GM18520 (cell line): ENCODE measurements at regions not wholly inside any gene's neighbourhood (a gene's known extent, or its start where the extent isn't known, plus 50 kb on each side); places are given as distances from the start of the nearest gene placed in this dataset.
"Not testable (repeated sequence)": the region's sequence is repeated elsewhere in the genome, so short reads cannot be mapped to it uniquely, and the experiment has no call there.

ENCODE experiments used
- ATAC-seq: cut with Tn5 transposase; IDR thresholded peaks from one replicate; pipeline ENCODE4 v1.9.1; 2021; ENCODE audit not compliant: unreplicated experiment

DNA sequence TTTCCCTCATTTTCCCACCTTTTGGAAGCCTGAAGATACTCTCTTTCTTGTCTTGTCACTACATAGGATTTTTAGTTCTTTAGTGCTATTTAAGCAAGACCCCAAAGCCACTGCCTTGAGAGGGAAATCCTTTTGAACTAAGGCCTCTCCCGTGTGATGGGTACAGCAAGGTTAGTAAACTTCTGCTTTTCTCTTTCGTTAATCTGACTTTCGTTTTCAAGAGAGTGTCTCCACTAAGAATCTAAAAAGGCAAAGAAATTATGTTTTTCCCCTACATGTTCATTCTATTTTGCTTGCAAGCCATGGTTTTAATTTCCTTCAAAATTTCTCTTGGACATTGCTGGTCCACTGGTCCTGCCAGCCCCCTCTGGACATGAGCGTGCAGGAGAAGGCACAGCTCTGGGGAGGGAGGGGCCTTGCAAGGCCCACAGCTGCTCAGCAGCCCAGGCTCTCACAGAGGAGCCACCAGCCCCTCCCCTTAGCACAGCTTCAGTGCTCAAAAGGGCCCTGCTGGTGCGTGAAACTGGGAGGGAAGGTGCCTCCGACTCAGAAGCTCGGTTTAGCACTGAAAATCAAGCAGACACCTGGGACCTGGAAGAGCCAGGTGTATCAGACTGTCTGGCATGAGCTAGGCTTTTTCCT is 210.9 kb upstream of the GALNT2 start:
- peak; percentile 83 for ATAC-seq

DNA sequence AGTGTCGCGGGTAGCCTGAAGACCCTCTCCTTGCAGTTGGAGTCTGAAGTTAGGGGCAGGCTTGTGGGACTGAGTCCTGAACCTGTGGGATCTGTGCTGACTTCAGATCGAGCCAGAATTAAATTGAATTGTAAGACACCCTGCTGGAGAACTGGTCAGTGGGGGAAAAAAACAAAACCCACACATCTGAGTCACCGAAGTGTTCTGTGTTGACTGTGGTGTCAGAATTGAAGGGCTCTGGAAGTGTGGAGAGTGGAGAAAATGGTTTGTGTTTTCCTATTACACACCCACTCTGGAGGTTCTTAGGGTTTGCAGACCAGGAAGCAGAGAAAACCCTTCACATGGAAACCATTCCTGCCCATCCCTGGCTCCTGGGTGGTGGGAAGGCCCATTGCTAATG is 209.5 kb upstream of the GALNT2 start:
- ATAC-seq = no peak

DNA sequence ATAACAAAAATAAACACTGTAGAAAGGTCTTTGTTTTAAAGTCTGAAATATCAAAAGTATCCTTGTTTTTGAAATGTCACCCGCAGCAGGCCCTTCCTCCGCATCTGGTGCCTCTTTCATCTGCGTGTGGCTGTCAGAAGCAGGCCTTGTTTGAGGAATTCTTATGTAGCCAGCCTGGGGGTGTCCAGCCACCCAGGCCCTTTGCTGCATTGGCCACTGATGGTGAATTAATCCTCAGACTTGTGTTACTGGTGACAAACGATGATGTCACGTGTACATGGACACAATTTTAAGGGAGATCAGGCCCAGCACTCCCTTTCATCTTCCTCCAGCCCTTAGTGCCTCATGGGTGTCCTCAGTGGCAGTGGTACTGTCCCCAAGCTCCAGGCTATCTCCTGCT is 208.0 kb upstream of the GALNT2 start:
- ATAC-seq = no peak

DNA sequence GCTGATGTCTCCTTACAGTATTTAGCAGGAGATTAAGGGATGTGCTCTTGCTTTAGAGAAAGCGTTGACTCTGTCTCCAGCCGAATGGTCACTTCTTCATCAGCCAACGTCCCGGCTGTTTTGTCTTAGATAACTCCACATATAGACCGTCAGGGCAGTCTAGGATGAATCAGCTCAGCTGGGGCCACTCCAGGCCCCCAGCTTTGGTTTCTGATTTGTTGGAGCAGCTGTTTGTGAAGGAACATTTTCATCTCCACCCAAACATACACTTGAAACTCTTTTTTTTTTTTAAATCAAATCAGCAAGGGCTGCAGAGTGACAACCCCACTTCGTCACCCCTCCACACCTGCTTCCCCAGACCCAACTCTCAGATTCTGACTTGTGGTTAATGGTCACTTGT is 206.1 kb upstream of the GALNT2 start:
- ATAC-seq = no peak

DNA sequence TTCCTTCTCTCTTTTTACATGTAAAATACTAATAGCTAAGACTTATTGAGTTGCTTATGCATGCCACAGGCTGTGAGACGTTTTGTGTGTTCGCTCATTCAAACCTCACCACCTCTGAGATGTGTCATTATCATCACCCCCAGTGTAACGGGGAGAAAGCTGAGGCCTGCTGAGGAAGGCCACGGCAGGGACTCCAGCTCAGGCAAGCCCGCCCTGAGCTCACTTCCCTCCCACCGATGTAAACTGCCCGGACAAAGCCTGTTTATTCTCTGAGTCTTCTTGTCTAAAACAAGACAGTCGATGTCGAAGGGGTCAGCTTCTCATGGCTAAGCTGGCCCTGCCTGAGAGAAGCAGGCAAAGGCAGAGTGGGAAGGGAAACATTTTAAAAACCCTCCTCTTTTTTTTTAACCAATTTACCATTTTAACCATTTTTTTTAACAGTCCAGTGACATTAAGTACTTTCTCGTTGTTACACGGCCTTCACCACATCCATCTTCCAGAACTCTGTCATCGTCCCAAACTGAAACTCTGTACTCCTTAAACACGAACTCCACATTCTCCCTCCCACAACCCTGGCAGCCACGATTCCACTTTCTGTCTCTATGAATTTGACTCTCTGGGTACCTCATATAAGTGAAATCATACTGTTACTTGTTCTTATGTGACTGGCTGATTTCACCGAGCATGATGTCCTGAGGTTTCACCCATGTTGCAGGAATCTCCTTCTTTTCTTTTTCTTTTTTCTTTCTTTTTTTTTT is 204.8 kb upstream of the GALNT2 start:
- ATAC-seq = no peak

DNA sequence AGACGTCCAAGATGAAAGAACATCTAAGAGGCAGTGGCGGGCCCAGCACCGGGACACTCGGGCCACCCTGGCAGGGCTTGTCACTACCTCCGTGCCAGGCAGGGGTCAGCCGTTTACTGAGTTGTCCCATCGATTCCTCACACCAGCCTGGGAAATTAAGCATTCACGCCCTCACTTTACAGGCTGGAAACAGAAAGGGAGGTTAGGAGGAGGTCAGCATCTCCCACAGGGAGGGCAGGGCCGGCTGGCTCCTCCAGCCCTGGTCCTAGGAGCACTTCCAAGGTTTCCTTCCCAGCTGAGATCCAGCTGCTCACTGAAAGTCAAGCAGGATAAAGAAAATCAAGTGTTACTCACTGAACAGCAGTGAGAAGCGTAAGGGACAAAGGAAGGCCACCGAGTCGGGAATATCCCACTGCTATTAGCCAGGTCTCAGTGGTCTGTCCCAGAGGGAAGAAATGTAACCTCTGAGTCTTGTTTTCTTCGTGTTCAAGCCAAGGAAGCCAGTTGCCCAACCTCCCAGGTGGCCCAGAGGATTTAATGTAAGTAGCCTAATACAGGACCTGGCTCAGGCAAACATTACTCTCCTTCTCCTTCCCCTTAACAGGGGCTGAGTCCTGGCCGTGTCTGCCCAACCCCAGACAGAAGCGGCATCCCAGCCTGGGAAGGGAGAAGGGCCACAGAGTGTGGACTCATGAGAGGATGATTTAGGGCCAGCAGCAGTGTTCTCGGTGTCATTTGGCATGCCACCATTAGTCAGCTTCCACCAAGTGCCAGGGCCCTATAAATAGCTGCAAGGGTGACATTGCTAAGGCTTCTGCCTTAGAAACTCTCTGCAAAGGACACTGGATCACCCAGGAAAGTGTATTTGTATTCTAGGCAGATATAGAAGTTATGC is 203.1 kb upstream of the GALNT2 start:
- no peak for ATAC-seq

DNA sequence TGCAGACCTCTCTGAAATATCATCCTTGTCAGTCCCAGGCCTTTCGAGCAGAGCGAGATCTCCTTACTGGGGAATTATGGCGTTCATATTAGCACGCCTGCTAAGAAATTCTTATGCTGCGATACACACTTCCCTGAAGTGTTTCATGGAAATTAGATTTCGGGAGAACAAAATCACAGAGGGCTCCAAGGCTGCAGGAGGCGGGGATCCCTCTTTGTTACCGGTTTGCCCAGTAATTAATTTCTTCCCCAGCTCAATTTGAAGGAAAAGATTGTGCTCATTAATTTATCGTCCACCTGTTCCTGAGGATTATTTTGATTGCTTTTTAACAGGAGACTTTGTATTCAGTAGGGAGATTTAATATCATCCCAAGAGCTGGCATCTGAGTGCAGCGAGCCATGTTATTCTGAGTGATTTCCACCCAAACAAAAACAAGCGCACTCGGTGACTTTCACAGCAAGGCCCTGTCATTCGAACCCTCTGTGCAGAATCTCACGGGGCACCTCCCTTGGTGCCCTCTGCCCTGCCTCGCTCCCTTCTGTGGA is 202.3 kb upstream of the GALNT2 start:
- no peak for ATAC-seq

DNA sequence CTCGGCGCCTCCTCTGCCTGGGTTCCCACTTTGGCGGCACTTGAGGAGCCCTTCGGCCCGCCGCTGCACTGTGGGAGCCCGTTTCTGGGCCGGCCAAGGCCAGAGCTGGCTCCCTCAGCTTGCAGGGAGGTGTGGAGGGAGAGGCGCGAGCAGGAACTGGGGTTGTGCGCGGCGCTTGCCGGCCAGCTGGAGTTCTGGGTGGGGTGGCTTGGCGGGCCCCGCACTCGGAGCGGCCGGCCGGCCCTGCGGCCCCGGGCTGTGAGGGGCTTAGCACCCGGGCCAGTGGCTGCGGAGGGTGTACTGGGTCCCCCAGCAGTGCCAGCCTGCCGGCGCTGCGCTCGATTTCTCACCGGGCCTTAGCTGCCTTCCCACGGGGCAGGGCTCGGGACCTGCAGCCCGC is 201.7 kb upstream of the GALNT2 start:
- not testable (repeated sequence) for ATAC-seq

DNA sequence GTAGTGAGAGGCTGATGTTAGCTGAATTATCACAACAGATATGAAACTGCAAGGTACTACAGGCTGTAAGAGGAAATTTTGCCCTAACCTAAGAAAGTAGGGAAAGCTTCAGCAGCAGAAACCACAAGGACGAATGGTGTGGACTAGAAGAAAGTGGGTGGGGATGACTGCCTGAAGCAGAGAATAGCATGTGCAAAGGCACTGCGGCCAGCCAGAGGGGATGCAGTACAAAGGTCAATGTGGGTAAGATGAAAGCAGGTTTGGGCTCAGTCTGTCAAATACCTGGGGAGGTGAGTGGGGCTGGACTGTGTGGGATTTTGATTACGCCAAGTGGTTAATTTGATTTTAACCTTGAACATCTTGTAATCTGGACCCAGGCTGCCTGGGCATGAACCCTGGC is 199.3 kb upstream of the GALNT2 start:
- ATAC-seq = no peak

DNA sequence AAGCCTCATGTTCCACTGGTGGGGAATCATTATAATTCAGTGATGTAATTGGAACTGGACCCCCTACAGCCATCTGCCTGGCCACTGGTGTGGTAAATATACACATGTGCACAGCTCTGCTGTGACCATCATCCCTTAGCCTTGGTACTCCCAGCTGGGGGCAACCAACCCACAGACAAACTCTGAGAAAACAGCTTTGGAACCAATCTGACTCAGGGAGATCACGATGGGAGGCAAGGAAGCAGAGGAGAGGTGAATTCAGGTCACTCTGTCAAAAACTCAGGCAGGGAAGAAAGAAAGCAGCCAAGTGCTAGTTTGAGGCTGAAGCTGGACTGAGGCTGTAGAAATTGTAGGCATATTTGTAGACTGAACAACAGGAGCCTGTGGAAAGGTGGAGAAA is 197.8 kb upstream of the GALNT2 start:
- ATAC-seq = no peak

DNA sequence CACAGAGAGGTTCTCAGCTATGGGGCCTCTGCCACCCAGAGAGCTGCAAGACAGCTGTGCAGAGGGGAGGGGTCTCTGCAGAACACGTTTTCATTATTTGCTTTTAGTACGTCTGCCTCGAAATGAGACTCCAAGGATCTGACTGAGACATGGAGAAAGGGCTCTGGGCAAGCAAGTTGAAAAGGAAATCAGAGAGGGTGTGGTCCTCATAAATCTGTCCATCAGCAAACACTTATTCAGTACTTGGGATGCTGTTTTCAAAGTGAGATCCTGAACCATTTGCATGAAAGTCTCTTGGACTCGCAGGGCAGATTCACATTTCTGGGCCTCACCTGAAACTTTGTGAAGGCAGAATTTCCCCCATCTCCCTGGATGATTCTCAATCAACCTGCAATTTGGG is 197.4 kb upstream of the GALNT2 start:
- ATAC-seq = no peak

DNA sequence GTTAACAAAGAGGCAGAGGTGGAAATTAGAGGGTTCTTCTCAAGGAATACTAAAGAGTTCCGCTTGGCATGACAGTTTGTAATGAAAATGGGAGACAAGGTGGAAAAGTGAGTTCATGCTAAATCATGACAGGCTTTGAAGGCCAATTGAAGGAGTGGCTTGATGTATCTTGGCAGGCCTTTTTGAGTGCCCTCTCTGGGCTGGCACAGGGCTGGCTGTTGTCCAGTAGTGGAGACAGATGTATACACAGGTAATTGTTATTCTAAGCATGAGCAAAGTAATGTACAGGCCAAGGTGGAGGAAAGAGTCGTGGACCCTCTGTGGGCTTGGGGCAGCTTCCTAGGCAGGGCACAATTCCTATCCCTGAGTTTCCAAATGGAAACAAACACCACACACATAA is 196.7 kb upstream of the GALNT2 start:
- ATAC-seq = no peak

DNA sequence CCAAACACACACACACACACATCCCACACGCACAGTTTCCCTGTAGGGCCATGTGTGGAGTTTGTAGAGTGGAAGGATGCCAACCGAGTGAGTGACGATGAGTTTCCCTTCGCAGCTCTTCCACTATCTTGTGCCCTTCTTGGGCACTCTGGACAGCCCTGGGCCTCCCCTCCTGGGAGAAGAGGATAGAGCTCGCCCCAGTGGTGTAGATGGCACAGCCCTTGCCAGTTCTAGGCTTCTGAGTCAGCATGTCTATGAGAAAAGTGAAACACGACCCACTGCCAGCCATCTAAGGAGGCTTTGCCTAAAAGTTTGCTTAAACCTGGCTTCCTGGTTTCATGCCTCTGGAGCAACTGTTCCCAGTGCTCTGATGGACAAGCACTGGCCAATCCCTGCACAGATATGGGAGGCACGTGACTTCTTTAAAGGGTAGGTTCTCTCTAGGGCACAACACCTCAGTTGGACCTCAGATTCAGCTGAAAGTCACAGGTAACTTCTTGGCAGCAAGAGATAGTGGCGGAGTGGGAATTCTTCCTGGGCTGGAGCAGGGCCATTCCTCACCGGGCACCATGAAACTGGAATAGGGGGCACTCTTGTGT is 195.9 kb upstream of the GALNT2 start:
- ATAC-seq = no peak

DNA sequence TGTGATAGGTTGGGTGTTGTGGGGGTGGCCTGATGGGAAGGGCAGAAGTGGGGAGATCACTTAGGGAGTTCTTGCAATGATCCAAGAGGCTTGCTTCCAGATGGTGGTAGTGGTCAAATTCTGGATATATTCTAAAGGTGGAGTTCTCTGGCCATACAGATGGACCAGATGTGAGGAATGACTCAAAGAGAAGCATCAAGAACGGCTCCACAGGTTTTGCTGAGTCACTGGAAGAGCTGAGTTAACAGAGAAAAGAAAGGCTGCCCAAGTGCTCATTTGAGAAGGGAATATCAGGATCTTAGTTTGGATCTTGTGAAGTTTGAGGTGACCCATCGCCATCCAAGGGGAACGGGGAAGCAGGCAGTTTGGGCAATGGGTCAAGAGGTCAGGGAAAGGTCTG is 192.9 kb upstream of the GALNT2 start:
- no peak for ATAC-seq

DNA sequence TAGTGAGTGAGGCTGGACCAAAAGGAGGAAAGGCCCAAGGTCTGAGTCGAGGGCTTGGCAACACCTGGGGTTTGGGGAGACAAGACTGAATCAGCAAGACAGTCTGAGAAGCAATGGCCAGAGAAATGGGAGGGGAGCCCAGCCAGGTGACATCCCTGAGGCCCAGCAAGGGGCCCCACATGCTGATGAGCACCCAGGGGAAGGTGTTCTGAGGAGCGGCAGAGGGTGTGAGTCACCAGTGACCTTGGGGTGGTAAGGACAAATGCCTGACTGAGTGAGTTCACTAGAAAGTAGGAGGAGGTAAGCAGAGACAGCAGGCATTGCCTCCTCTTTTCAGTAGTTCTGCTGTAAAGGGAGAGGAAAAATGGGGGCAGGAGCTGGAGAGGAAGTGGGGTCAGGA is 192.4 kb upstream of the GALNT2 start:
- no peak for ATAC-seq

DNA sequence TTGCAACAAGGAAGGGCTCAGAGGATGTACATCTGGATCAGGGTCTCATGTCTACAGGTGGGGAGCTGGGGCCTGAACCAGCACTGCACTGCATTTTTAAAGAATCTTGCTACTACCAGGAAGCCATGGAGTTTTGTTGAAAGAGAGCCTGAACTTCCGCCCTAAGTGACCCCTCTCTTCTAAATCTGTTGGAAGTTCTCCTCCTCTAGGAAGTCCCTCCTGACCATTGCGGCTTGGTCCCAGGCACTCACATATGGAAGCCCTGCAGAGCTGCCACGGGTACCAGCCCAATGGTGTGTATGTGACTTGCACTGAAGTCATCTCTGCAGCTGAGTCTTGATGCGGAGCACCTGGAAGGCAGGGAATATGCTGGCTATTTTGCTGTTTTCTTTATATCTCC is 192.0 kb upstream of the GALNT2 start:
- ATAC-seq = no peak

DNA sequence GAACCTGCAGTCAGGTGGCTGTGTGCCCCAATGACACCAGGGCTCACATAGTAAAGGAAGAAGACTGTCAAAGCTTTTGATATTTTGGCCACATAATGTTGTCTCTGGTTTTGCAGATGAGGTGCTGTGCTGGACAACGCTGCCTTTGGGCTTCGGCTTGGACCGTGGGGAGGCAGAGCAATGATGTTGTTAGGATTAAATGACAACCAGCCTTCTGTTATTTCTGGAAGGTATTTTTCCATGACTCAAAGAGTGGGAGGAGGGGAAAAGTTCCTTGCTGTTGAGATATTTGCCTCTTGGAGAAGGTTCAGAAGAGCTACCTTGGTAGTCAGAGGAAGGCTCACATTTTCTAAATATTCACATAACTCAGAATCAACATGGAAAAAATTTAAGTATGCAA is 187.3 kb upstream of the GALNT2 start:
- ATAC-seq = no peak

DNA sequence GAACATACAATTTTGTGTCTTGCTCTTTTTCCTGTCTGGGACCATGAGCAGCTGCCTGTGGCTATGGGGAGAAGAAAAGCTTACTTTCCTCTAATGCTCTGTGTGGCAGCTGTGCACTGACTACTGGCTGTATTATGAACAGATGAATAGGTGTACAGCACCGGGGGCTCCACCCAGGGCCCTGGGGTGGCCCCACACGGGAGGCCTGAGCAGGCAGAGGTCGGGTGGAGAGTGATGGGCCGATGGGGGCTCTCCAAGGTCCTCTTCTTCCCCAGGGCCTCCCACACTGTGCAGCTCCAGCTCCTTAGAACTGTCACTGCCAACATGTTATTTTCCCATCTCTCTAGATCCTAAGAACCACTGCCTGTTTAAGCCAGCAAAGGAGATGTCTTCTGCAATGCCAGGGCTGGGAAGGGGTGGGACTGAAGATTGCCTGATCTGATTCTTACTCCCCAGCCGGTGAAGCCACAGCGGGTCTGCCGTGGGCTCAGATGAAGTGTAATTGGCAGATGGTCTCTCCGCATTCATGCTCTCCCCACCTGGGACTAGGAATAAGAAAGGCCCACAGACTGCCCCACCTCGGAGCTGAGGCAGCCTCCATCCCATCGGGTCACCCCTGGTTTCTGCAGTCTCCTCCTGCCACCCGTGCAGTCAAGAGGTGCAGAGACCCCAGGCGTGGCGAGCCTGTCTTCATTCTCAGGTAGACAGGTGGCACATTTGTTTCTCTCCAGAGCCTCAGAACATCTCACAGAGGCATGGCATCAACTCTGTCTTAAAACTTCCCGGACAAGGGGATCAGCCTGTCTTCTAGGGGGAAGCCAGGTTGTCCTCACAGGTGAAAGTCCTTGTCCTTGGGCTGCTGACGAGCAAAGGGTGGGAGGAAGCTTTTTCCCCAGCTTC is 186.5 kb upstream of the GALNT2 start:
- ATAC-seq = no peak

DNA sequence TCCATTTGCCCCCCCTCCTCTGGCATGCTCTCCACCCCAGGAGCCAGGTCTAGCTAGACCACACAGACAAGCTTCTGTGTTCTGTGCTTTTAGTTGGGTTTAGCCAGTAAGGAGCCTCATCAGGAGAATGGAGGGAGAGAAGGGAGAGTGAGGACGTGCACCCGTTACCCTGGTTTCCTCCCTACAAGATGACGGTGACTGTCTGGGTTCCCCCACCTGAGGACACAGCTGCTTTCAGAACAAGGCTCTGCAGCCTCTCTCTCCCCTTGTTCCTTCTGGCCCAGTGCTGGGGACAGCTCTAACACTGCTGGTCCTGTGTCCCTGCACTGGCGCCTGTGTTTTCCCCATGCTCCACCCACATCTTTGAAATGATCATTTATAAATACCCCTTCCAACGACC is 184.4 kb upstream of the GALNT2 start:
- no peak for ATAC-seq

DNA sequence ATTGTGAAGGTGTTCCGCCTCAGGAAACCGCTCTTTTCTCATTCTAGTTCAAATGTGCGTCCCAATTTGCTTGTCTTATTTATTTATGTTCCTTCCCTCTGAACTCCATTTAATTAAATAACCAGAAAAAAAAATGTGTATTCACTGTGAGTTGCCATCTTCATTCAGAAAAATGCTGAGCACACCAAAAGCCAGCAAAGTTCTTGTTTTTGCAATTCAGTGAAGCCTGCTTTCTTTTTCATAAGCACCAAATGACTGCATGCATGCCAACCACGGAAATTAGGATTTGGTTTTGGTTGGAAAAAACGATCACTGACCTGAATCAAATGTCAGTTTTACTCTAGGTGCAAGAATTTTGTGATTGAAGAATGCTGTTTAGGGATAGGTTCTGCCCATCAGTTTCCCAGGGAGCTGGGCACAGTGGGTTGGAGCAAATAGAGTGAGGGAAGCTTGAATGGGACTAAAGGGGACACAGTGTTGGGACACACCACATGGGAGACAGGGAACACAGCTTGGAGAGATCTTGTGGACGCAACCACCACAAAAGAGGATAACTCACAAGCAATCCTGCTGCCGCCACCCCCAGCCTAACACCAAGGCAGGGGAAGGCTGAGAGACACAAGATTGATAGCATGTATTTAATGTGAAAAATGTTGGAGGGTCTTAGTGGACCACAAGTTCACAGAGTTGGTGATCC is 183.4 kb upstream of the GALNT2 start:
- no peak for ATAC-seq
